A673 (cell line): ENCODE measurements at regions not wholly inside any gene's neighbourhood (a gene's known extent, or its start where the extent isn't known, plus 50 kb on each side); places are given as distances from the start of the nearest gene placed in this dataset.
"Not testable (repeated sequence)": the region's sequence is repeated elsewhere in the genome, so short reads cannot be mapped to it uniquely, and the experiment has no call there.

Experiments used
- BruUV-seq: library from RNA; stranded (reverse); fragments of 400-500 nt; replicated peaks from 2 replicates; lab custom pipeline; 2021; lab: Mats Ljungman, UMichigan
- CTCF ChIA-PET: fragments of 300-600 bp; sonication (Branson Sonifier 250); formaldehyde crosslinking; loops from one replicate; lab custom pipeline; 2022; ENCODE audit warnings: antibody characterized with exemption; lab: Charles Lee
- POLR2A ChIA-PET: fragments of 300-600 bp; sonication (Branson Sonifier 250); formaldehyde crosslinking; loops from one replicate; lab custom pipeline; 2022; ENCODE audit warnings: antibody characterized with exemption; ENCODE audit not compliant: low non-redundant PET; lab: Charles Lee
- DNase-seq: peaks from one replicate; pipeline ENCODE4 v3.0.0-alpha.2; 2015; ENCODE audit warnings: low spot score
- H3K27ac ChIP-seq: fragments of 200-600 bp; sonication (generic); 2 replicates; pipeline ENCODE4 v1.5.1; 2016; ENCODE audit warnings: mixed run types, low read depth, mild to moderate bottlenecking, mixed read lengths, antibody characterized with exemption, low read length; ENCODE audit not compliant: poor library complexity, severe bottlenecking
- H3K27me3 ChIP-seq: fragments of 200-600 bp; sonication (generic); replicated peaks from 2 replicates; pipeline ENCODE4 v1.6.1; 2017; ENCODE audit warnings: mixed run types, low read depth, mild to moderate bottlenecking, mixed read lengths, antibody characterized with exemption, low read length; ENCODE audit not compliant: insufficient read depth, poor library complexity
- H3K36me3 ChIP-seq: fragments of 200-600 bp; sonication (generic); 2 replicates; pipeline ENCODE4 v1.6.1; 2016; ENCODE audit warnings: mixed run types, mild to moderate bottlenecking, mixed read lengths, antibody characterized with exemption, low read length; ENCODE audit not compliant: insufficient read depth, poor library complexity, severe bottlenecking
- H3K4me1 ChIP-seq: fragments of 200-600 bp; sonication (generic); 2 replicates; pipeline ENCODE4 v1.6.1; 2017; ENCODE audit warnings: mixed run types, mild to moderate bottlenecking, mixed read lengths, antibody characterized with exemption, low read length; ENCODE audit not compliant: insufficient read depth, poor library complexity, severe bottlenecking
- H3K4me3 ChIP-seq: fragments of 200-600 bp; sonication (generic); 2 replicates; pipeline ENCODE4 v1.5.1; 2016; ENCODE audit warnings: low read depth, mixed run types, mild to moderate bottlenecking, mixed read lengths, low read length; ENCODE audit not compliant: poor library complexity, severe bottlenecking
- H3K9me3 ChIP-seq: fragments of 200-600 bp; sonication (generic); 2 replicates; pipeline ENCODE4 v1.6.1; 2016; ENCODE audit warnings: mixed run types, low read depth, mild to moderate bottlenecking, mixed read lengths, antibody characterized with exemption, low read length; ENCODE audit not compliant: poor library complexity, severe bottlenecking
- EZH2 ChIP-seq: fragments of 200-600 bp; sonication (generic); IDR thresholded peaks from 2 replicates; pipeline ENCODE4 v1.6.1; 2017; ENCODE audit warnings: borderline replicate concordance, low read depth, mild to moderate bottlenecking, mixed read lengths, antibody characterized with exemption, low read length; ENCODE audit not compliant: poor library complexity, severe bottlenecking
- intact Hi-C: fragments of 100-400 bp; cut with micrococcal nuclease; formaldehyde crosslinking; loops from one replicate; pipeline ENCODE4 v1.10.0; 2022; ENCODE audit not compliant: unreplicated experiment
- TF ChIP-seq, protein P1 (sequence below): fragments of 300-800, 200-600 bp; sonication (generic); conservative IDR thresholded peaks from 2 replicates; pipeline ENCODE4 v1.5.1; 2017; ENCODE audit warnings: low read depth, mild to moderate bottlenecking, antibody characterized with exemption, low read length, moderate library complexity, mixed read lengths

DNA sequence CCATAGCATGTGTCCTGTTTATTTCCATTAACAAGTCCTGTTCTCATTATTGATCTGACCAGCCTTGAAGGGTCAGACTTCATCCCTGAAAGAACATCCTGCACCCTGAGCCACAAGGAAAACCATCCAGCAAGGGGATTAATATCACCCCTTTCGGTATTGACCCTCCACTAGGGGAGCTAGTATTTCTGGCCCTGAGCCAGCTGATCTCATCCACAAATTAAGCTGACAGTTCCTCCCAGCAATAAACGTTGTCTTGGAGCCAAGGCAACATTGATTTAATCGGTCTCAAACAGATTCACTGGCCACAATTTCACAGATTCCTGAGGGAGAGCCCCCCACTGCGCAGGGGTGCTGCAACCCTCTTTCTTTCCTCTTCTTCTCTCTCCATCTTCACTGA, 353.1 kb upstream of the FANCL start:
- BruUV-seq: no TSS peak
- Histone ChIP-seq H3K36me3 (no peaks in the 10 kb centered on the region), H3K27me3 (no peaks in the 10 kb centered on the region), H3K4me3 (no peak overlapping the region), H3K9me3 (no peaks in the 10 kb centered on the region), H3K27ac (no peak overlapping the region), H3K4me1 (no peaks in the 10 kb centered on the region)
- intact Hi-C loops: no loop called here
- ChIA-PET CTCF (interaction anchor here (1.0 kb wide), 1 partner anchor 9 kb away, joined by 3 read pairs; no protein-coding TSS in a partner anchor), POLR2A (no interaction called here)
- TF ChIP-seq, protein P1, sequence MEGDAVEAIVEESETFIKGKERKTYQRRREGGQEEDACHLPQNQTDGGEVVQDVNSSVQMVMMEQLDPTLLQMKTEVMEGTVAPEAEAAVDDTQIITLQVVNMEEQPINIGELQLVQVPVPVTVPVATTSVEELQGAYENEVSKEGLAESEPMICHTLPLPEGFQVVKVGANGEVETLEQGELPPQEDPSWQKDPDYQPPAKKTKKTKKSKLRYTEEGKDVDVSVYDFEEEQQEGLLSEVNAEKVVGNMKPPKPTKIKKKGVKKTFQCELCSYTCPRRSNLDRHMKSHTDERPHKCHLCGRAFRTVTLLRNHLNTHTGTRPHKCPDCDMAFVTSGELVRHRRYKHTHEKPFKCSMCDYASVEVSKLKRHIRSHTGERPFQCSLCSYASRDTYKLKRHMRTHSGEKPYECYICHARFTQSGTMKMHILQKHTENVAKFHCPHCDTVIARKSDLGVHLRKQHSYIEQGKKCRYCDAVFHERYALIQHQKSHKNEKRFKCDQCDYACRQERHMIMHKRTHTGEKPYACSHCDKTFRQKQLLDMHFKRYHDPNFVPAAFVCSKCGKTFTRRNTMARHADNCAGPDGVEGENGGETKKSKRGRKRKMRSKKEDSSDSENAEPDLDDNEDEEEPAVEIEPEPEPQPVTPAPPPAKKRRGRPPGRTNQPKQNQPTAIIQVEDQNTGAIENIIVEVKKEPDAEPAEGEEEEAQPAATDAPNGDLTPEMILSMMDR: peak; percentile 54
- TF ChIP-seq EZH2: no peak
- DNase-seq: peak; percentile 60

DNA sequence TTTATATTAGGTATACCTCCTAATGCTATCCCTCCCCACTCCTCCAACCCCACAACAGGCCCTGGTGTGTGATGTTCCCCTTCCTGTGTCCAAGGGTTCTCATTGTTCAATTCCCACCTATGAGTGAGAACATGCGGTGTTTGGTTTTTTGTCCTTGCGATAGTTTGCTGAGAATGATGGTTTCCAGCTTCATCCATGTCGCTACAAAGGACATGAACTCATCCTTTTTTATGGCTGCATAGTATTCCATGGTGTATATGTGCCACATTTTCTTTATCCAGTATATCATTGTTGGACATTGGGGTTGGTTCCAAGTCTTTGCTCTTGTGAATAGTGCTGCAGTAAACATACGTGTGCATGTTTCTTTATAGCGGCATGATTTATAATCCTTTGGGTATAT, 345.1 kb upstream of the FANCL start:
- H3K27me3 ChIP-seq, intact Hi-C loops, CTCF ChIA-PET, H3K27ac ChIP-seq, H3K4me3 ChIP-seq, POLR2A ChIA-PET, BruUV-seq, H3K4me1 ChIP-seq, H3K9me3 ChIP-seq, DNase-seq, H3K36me3 ChIP-seq: not testable (repeated sequence)

DNA sequence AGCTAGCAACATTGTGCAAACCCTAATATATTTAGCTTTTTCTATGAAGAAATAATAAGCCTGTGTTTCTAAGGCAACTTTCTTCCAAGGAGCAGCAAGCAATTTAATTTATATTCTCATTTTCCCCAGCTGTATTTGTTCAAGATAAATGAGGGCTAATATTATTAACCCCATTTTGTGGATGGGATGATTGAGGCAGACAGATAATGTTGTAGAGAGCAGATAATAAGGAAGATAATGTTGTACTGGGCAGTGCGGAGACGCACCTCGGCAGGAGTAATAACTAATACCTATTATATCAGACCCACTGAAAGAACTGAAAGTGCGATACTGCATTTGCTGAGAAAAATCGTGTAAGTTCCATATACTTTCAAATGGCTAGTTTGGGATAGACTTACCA, 344.1 kb upstream of the FANCL start:
- no peaks in the 10 kb centered on the region for H3K9me3 ChIP-seq

More for the DNA sequence above, 344.1 kb upstream of the FANCL start:
- no peaks in the 10 kb centered on the region for H3K27me3 ChIP-seq
- H3K4me3 ChIP-seq: no peak overlapping the region
- H3K36me3 ChIP-seq: no peaks in the 10 kb centered on the region
- ChIA-PET POLR2A (no interaction called here), CTCF (no interaction called here)
- H3K27ac ChIP-seq: no peak overlapping the region
- DNase-seq: no peak
- intact Hi-C loops: no loop called here
- TF ChIP-seq EZH2: no peak
- TF ChIP-seq, protein P1: no peak
- no TSS peak for BruUV-seq
- no peaks in the 10 kb centered on the region for H3K4me1 ChIP-seq
